GM12865 (cell line): ENCODE measurements at regions not wholly inside any gene's neighbourhood (a gene's known extent, or its start where the extent isn't known, plus 50 kb on each side); places are given as distances from the start of the nearest gene placed in this dataset.

Source experiments
- DNase-seq: peaks from one replicate; pipeline ENCODE4 v3.0.0; 2010; ENCODE audit warnings: low read depth
- H3K4me3 ChIP-seq: 2 replicates; pipeline ENCODE4 v1.5.1; 2011; ENCODE audit warnings: mild to moderate bottlenecking, low read depth, low read length, control low read depth
- TF ChIP-seq, protein P1 (sequence below): IDR thresholded peaks from 2 replicates; pipeline ENCODE4 v1.5.1; 2011; ENCODE audit warnings: low read length, control low read depth, low read depth, inconsistent platforms; ENCODE audit not compliant: insufficient read depth; ENCODE audit errors: missing control alignments

DNA sequence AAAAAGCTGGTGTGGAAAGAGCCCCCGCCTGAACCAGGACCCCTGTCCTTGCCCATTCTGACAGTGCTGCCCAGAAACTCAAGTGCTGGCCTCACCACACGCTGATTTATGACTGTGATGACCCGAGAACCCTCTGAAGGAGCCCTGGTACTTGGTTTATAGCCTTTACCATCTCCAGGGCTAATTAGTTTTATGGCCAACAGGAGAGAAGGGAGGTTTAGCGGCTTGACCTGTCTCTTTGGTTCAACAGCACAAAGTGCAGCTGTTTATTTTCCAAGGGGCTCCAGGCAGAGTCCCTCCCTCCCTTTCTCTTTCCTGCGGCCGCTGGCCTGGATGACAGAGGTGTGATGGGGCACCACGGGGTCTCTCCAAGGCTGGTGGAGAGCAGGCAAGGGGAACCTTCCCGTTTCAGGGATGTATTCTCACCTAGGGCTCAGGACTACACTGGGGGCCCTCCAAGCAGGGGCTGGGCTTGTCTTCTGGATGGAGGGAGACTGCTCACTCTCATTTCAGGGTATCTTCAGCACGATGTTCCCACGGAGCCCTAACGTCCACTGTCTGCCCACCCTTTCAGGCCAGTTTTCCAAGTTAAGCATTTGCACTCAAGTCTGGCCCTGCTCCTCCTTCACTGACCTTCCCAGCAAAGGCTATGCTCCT is 174.2 kb upstream of the GLI2 start:
- no peak overlapping the region for H3K4me3 ChIP-seq
- TF ChIP-seq, protein P1, sequence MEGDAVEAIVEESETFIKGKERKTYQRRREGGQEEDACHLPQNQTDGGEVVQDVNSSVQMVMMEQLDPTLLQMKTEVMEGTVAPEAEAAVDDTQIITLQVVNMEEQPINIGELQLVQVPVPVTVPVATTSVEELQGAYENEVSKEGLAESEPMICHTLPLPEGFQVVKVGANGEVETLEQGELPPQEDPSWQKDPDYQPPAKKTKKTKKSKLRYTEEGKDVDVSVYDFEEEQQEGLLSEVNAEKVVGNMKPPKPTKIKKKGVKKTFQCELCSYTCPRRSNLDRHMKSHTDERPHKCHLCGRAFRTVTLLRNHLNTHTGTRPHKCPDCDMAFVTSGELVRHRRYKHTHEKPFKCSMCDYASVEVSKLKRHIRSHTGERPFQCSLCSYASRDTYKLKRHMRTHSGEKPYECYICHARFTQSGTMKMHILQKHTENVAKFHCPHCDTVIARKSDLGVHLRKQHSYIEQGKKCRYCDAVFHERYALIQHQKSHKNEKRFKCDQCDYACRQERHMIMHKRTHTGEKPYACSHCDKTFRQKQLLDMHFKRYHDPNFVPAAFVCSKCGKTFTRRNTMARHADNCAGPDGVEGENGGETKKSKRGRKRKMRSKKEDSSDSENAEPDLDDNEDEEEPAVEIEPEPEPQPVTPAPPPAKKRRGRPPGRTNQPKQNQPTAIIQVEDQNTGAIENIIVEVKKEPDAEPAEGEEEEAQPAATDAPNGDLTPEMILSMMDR: no peak
- no peak for DNase-seq

DNA sequence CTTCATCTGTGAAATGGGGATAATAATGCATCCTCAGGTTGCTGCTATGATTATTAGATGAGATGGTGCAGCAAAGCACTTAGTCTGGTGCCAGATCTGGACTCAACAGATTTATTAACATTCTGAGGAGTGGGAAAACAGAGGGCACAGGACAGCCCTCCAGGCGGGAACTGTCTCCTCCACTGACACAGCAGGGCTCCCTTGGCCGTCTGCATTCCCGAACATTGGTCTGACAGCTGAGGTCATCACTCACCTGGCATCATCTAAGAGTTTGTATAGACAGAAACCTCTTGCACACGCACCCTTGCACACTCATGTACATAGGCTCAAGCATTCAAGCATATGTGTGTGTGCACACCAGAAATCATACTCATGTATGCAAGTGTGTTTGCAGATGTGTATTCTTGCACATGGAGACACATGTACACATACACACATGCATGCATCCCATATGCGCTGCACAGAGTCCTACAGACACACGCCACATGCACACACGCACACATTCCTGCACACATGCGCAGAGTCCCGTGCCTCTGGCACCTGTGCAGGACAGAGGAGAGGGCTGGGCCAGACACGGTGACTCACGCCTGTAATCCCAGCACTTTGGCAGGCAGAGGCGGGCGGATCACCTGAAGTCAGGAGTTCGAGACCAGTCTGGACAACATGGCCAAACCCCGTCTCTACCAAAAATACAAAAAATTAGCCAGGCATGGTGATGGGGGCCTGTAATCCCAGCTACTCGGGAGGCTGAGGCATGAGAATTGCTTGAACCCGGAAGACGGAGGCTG is 173.3 kb upstream of the GLI2 start:
- no peak for DNase-seq
- H3K4me3 ChIP-seq: no peak overlapping the region
- TF ChIP-seq, protein P1: no peak

DNA sequence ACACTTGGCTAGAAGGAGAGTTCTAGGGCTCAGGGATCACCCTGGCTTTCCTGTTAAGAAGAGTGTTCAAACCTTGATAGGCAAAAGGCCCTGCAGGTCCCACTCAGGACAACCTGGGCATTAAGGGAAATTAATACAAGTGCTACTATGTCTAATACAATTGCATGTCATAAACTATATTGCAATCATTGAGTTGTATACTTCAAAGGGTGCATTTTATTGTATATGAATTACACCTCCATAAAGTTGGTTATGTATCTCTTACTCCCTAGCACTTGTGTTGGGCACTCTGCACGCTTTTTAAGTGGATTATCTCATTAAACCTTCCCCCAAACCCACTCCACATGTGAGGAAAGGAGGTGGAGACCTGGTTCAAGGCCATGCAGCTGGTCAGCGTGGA is 172.1 kb upstream of the GLI2 start:
- no peak for DNase-seq

DNA sequence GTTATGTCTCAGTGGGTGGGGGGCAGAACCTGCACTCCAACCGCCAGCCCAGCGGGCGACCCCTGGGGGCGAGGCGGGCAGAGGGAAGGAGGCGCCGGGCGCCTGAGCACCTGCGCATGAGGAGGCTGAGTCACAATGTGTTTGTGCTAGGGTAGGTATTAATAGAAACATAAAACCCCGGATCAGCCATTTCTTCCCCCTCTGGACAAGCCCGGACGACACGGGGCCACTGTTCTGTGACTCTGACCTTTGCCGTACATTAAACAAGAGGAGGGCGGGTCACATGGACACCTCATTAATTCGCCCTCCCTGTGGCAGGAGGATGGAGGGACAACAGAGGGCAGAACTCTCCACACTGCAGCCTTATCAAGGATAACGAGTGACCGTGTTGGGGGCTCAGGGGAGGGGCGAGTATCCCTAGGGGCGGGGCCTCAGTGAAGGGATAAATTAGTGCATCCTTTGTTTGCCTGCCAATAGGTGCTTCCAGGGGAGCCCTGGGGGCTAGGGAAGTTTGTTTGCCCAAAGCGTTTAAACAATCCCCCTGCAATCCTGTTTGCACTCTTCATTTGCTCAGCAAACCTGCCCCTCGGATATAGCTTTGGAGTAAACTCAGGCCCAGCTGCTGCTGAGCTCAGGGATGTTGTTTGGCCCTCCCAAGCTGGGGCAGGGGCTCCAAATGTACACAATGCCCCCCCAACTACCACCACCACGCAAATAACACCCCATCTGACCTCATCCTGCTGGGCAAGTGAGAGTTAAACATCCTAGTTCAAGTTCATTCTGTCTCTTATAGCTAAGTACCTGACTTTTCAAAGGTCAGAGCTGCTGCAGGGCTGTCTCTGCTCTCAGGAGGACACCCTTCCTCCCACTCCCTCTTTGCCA is 171.2 kb upstream of the GLI2 start:
- no peak overlapping the region for H3K4me3 ChIP-seq
- DNase-seq: no peak
- TF ChIP-seq, protein P1: no peak

More for the DNA sequence above, 172.1 kb upstream of the GLI2 start:
- TF ChIP-seq, protein P1: no peak
- no peak overlapping the region for H3K4me3 ChIP-seq

DNA sequence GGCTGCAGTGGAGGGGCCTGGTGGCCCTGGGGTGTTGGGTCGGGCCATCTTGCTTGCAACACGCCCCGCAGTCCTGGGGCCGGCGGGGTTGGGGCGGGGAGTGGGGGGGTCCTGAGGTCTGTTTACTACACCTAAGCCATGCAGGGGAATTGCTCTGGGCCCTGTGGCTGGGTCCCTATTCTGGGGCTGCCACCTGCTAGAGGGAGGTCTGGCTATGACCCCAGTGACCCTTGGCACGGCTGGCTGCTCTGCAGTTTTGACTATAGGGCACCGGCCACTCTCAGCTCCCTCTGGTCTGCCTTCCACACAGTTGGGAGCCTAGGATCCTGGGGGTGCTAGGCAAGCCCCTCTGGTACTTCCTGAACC is 170.6 kb upstream of the GLI2 start:
- no peak overlapping the region for H3K4me3 ChIP-seq
- TF ChIP-seq, protein P1: no peak
- DNase-seq: no peak

DNA sequence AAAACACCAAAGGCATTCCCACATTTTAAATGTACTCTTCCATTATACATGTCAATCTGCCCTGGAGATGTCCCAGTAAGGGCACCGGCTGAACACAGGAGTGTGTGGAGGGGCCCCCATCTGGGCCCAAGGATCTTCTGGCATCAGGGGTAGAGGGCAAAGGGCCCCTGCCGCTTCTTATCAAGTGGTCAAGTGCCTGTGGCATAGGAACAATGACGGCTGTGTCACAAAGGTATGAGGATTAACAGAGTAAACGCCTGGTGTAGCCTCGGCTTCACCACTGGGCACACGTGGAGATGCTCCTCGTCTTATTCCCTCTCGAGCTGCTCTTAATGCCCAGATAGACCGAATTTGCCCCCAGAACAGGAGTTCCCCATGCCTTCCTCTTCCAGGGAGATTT is 169.7 kb upstream of the GLI2 start:
- DNase-seq: no peak
- TF ChIP-seq, protein P1: no peak
- no peak overlapping the region for H3K4me3 ChIP-seq
